Activated CD4-positive, alpha-beta memory T cell treated with anti-CD3 and anti-CD28 coated beads, Interleukin-2, amount 10 ng/mL, durations not matched to agents 7 days and 5 days (primary cell): ENCODE measurements at regions not wholly inside any gene's neighbourhood (a gene's known extent, or its start where the extent isn't known, plus 50 kb on each side); places are given as distances from the start of the nearest gene placed in this dataset.

ENCODE experiments used
- CTCF ChIA-PET: fragments of 350-600 bp; sonication (Branson Sonifier 250); formaldehyde crosslinking; loops from one replicate; lab custom pipeline; 2021; ENCODE audit warnings: antibody characterized with exemption, inconsistent platforms; lab: Charles Lee
- POLR2A ChIA-PET: fragments of 350-600 bp; sonication (Branson Sonifier 250); formaldehyde crosslinking; loops from one replicate; lab custom pipeline; 2021; ENCODE audit warnings: antibody characterized with exemption; lab: Charles Lee
- DNase-seq: peaks from one replicate; pipeline ENCODE4 v3.0.0-alpha.2; 2020
- H3K27ac Mint-ChIP-seq: one replicate; pipeline ENCODE4 v1.8.0; 2021; ENCODE audit warnings: mild to moderate bottlenecking, mixed read lengths
- H3K27me3 Mint-ChIP-seq: one replicate; pipeline ENCODE4 v1.8.0; 2021; ENCODE audit warnings: mixed read lengths
- H3K36me3 Mint-ChIP-seq: one replicate; pipeline ENCODE4 v1.8.0; 2021; ENCODE audit warnings: low read depth, mixed read lengths
- H3K4me1 Mint-ChIP-seq: one replicate; pipeline ENCODE4 v1.8.0; 2021; ENCODE audit warnings: mixed read lengths
- H3K4me3 Mint-ChIP-seq: one replicate; pipeline ENCODE4 v1.8.0; 2021; ENCODE audit warnings: mild to moderate bottlenecking, mixed read lengths
- H3K9me3 Mint-ChIP-seq: one replicate; pipeline ENCODE4 v1.8.0; 2021; ENCODE audit warnings: mixed read lengths

DNA sequence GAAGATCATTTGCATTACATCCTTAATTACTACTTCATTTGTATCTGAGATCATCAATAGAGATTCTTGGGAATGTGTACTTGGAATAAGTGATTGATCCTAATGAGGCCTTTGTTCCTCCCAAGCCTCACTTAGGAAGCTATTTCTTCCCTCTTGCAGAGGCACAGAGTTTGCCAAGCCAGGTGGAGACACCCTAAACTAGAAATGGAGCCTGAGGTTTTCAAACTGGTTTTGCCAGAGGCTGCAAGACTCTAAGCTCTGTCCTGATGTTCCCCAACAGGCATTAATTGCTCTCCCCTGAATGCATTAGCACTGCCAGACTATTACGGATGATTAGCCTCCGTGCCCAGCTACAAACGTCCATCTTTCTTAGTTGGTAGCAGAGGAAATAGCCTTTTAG is 125.2 kb upstream of the LGALSL start:
- H3K9me3 Mint-ChIP-seq: no peaks in the 10 kb centered on the region

GRCh38 chr2:64329848-64330247 is 124.1 kb upstream of the LGALSL start:
- peaks cover 7% of the 10 kb centered on the region for H3K27me3 Mint-ChIP-seq
- ChIA-PET CTCF (interaction anchor here (0.8 to 9.0 kb wide), 30 partner anchors 7 to 538 kb away, joined by 3 to 243 read pairs (median 6); partner anchors contain the start of genes AFTPH and SERTAD2), POLR2A (interaction anchor here (0.7 to 2.8 kb wide), 9 partner anchors 116 to 489 kb away, joined by 3 to 15 read pairs (median 3); partner anchors contain the start of gene AFTPH)
- H3K4me1 Mint-ChIP-seq: peaks cover 59% of the 10 kb centered on the region
- H3K9me3 Mint-ChIP-seq: no peaks in the 10 kb centered on the region
- H3K4me3 Mint-ChIP-seq: no peak overlapping the region
- no peak overlapping the region for H3K27ac Mint-ChIP-seq
- DNase-seq: no peak
- no peaks in the 10 kb centered on the region for H3K36me3 Mint-ChIP-seq

More for the DNA sequence above, 125.2 kb upstream of the LGALSL start:
- Mint-ChIP-seq H3K27me3 (peaks cover 8% of the 10 kb centered on the region), H3K4me1 (peaks cover 66% of the 10 kb centered on the region), H3K27ac (no peak overlapping the region), H3K4me3 (no peak overlapping the region), H3K36me3 (no peaks in the 10 kb centered on the region)
- no peak for DNase-seq
- POLR2A ChIA-PET: interaction anchor here (0.6 to 4.7 kb wide), 7 partner anchors 113 to 488 kb away, joined by 3 to 57 read pairs (median 15); partner anchors contain the start of gene AFTPH
- CTCF ChIA-PET: interaction anchor here (0.5 to 9.0 kb wide), 22 partner anchors 10 to 636 kb away, joined by 3 to 243 read pairs (median 5); partner anchors contain the start of gene UGP2

GRCh38 chr2:64330281-64331113 is 123.5 kb upstream of the LGALSL start:
- Mint-ChIP-seq H3K36me3 (no peaks in the 10 kb centered on the region), H3K9me3 (no peaks in the 10 kb centered on the region), H3K4me1 (peaks cover 52% of the 10 kb centered on the region), H3K27me3 (peaks cover 5% of the 10 kb centered on the region), H3K4me3 (no peak overlapping the region), H3K27ac (no peak overlapping the region)
- ChIA-PET CTCF (interaction anchor here (0.7 to 9.0 kb wide), 72 partner anchors 8 to 547 kb away, joined by 3 to 243 read pairs (median 4); partner anchors contain the start of genes AFTPH, LGALSL and SERTAD2), POLR2A (interaction anchor here (0.7 to 2.8 kb wide), 13 partner anchors 116 to 742 kb away, joined by 3 to 15 read pairs (median 4); partner anchors contain the start of genes AFTPH, MDH1 and WDPCP)
- peak; percentile 80 for DNase-seq

DNA sequence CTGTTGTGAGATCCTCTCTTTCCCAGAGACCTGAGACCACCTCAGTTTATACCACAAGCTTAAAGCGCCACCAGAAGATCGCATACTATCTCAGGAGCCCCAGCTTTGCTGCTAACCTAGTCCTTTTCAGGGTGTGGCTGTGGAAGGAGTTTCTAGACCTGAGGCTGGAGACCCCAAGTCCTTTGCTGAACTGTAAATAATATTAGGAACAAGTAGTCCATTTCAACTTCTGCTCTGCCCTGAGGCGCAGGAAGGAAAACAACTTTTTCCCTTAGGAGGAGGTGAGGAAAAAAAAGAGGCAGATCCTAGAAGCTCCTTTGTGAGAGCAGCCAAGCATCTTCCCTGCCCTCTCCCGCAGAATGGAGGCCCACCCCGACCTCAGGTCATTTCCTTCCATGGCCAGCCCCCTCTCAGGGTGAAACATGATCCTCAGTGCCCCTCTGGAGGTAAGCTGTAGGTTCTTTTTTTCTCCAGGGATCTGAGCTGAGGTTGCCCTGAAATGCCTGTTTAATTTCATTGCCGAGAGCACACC is 122.8 kb upstream of the LGALSL start:
- Mint-ChIP-seq H3K27me3 (peaks cover 5% of the 10 kb centered on the region), H3K27ac (no peak overlapping the region), H3K36me3 (no peaks in the 10 kb centered on the region), H3K9me3 (no peaks in the 10 kb centered on the region), H3K4me3 (no peak overlapping the region), H3K4me1 (peaks cover 45% of the 10 kb centered on the region)
- CTCF ChIA-PET: interaction anchor here (0.7 to 9.0 kb wide), 67 partner anchors 8 to 546 kb away, joined by 3 to 243 read pairs (median 4); partner anchors contain the start of genes AFTPH, LGALSL and SERTAD2
- POLR2A ChIA-PET: interaction anchor here (0.7 to 2.8 kb wide), 11 partner anchors 117 to 742 kb away, joined by 3 to 15 read pairs (median 4); partner anchors contain the start of genes AFTPH, MDH1 and WDPCP
- no peak for DNase-seq

DNA sequence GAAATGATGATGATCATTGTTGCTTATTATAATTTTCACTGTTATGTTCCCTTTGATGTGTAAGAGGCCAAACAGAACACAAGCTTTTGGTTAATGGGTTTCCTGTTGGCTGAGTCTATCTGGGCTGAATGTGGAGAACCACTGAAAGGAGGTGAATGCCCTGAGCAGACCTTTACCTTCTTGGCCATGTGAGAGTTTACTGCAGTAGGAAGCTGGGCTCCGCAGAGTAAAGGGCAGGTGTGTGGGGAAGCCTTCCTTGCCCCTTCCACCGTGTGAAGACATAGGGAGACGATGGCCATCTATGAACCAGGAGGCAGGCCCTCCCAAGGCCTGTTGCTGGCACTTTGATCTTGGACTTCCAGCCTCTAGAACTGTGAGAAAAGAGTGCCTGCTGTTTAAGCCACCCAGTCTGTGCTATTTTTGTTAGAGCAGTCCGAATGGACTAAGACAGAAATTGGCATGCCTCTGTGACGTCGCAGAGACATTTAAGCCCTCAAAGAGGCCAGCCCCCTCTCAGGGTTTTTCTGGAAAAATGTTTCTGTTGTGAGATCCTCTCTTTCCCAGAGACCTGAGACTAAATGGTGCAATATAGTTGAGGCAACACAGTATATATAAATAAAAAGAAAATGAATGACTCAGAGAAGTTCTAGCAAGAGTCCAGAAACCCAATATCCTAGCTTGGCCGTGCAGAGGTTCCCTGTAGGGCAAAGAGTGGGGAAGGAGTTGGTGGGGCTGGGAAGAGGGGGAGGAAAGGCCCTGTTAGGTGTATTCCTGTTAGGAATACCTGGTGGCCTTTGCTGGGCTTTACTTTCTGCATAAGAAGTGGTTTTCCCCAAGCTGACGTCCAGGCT is 121.9 kb upstream of the LGALSL start:
- Mint-ChIP-seq H3K27ac (no peak overlapping the region), H3K4me1 (peaks cover 36% of the 10 kb centered on the region), H3K36me3 (no peaks in the 10 kb centered on the region), H3K27me3 (peaks cover 5% of the 10 kb centered on the region), H3K4me3 (no peak overlapping the region), H3K9me3 (no peaks in the 10 kb centered on the region)
- ChIA-PET POLR2A (interaction anchor here (1.6 to 2.8 kb wide), 5 partner anchors 120 to 282 kb away, joined by 4 to 15 read pairs (median 9); partner anchors contain the start of gene AFTPH), CTCF (interaction anchor here (1.2 to 9.0 kb wide), 32 partner anchors 7 to 546 kb away, joined by 3 to 243 read pairs (median 7); partner anchors contain the start of genes AFTPH and LGALSL)
- no peak for DNase-seq

DNA sequence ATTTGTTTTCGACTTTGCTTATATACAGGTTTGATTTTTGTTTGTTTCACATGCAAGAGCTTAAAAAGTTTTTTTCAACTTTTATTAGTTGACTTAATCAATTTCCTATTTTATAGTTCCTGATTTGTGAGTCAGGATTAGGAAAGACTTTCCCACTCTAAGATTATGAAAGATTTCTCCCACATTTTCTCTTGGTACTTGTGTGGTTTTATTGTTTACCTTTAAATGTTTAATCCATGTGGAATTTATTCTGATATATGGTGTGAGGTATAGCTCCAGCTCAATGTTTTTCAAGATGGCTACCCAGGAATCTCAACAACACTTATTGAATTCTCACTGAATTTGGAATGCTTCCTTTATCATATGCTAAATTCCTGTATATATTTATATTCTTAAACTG is 117.8 kb upstream of the LGALSL start:
- DNase-seq: no peak
- H3K36me3 Mint-ChIP-seq: no peaks in the 10 kb centered on the region
- peaks cover 2% of the 10 kb centered on the region for H3K27me3 Mint-ChIP-seq
- POLR2A ChIA-PET: no interaction called here
- CTCF ChIA-PET: no interaction called here
- no peak overlapping the region for H3K4me3 Mint-ChIP-seq
- H3K4me1 Mint-ChIP-seq: peaks cover 10% of the 10 kb centered on the region
- H3K27ac Mint-ChIP-seq: no peak overlapping the region
- H3K9me3 Mint-ChIP-seq: no peaks in the 10 kb centered on the region

GRCh38 chr2:64337314-64337713 is 116.6 kb upstream of the LGALSL start:
- POLR2A ChIA-PET: no interaction called here
- no peaks in the 10 kb centered on the region for H3K9me3 Mint-ChIP-seq
- no peak overlapping the region for H3K4me3 Mint-ChIP-seq
- peaks cover 2% of the 10 kb centered on the region for H3K27me3 Mint-ChIP-seq
- H3K36me3 Mint-ChIP-seq: no peaks in the 10 kb centered on the region
- CTCF ChIA-PET: no interaction called here
- no peak overlapping the region for H3K27ac Mint-ChIP-seq
- no peak for DNase-seq
- peaks cover 4% of the 10 kb centered on the region for H3K4me1 Mint-ChIP-seq

DNA sequence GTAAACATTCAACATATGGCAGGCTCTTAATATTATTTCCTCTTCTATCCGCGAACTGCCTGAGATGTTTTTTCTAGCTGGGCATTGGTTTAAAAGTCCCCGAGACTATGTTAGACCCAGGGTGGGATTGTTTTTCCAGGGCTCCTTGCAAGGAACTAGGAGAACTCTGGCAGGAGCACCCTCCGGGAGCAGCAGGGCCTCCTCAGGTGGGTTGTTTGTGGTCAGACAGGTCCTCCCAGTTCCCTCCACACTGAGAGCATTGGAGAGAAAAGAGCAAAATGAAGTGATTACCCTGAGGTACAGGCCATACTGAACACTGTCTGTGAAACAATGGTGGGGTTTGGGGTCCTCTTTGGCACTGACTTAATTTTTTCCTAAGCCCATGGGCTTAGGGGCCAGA is 115.9 kb upstream of the LGALSL start:
- peaks cover 4% of the 10 kb centered on the region for H3K4me1 Mint-ChIP-seq
- no peak for DNase-seq
- no peak overlapping the region for H3K27ac Mint-ChIP-seq
- CTCF ChIA-PET: interaction anchor here (0.5 kb wide), 1 partner anchor 233 kb away, joined by 5 read pairs; no protein-coding TSS in a partner anchor
- no peaks in the 10 kb centered on the region for H3K9me3 Mint-ChIP-seq
- no peak overlapping the region for H3K4me3 Mint-ChIP-seq
- H3K36me3 Mint-ChIP-seq: no peaks in the 10 kb centered on the region
- H3K27me3 Mint-ChIP-seq: peaks cover 2% of the 10 kb centered on the region
- POLR2A ChIA-PET: no interaction called here

GRCh38 chr2:64338910-64339500 is 115.0 kb upstream of the LGALSL start:
- no peaks in the 10 kb centered on the region for H3K36me3 Mint-ChIP-seq
- H3K4me1 Mint-ChIP-seq: peaks cover 4% of the 10 kb centered on the region
- DNase-seq: no peak
- ChIA-PET CTCF (interaction anchor here (1.5 to 1.6 kb wide), 2 partner anchors 8 to 10 kb away, joined by 3 to 5 read pairs; no protein-coding TSS in a partner anchor), POLR2A (no interaction called here)
- no peaks in the 10 kb centered on the region for H3K9me3 Mint-ChIP-seq
- H3K27ac Mint-ChIP-seq: no peak overlapping the region
- peaks cover 2% of the 10 kb centered on the region for H3K27me3 Mint-ChIP-seq
- no peak overlapping the region for H3K4me3 Mint-ChIP-seq

- Mint-ChIP-seq H3K9me3 (no peaks in the 10 kb centered on the region), H3K27ac (no peak overlapping the region), H3K4me1 (peaks cover 4% of the 10 kb centered on the region), H3K36me3 (no peaks in the 10 kb centered on the region), H3K4me3 (no peak overlapping the region), H3K27me3 (peaks cover 6% of the 10 kb centered on the region)
- POLR2A ChIA-PET: interaction anchor here (1.0 kb wide), 1 partner anchor 747 kb away, joined by 3 read pairs; no protein-coding TSS in a partner anchor
- CTCF ChIA-PET: interaction anchor here (1.7 kb wide), 1 partner anchor 9 kb away, joined by 4 read pairs; no protein-coding TSS in a partner anchor
- DNase-seq: no peak
Observed at GRCh38 chr2:64341461-64341860, 112.5 kb upstream of the LGALSL start.

DNA sequence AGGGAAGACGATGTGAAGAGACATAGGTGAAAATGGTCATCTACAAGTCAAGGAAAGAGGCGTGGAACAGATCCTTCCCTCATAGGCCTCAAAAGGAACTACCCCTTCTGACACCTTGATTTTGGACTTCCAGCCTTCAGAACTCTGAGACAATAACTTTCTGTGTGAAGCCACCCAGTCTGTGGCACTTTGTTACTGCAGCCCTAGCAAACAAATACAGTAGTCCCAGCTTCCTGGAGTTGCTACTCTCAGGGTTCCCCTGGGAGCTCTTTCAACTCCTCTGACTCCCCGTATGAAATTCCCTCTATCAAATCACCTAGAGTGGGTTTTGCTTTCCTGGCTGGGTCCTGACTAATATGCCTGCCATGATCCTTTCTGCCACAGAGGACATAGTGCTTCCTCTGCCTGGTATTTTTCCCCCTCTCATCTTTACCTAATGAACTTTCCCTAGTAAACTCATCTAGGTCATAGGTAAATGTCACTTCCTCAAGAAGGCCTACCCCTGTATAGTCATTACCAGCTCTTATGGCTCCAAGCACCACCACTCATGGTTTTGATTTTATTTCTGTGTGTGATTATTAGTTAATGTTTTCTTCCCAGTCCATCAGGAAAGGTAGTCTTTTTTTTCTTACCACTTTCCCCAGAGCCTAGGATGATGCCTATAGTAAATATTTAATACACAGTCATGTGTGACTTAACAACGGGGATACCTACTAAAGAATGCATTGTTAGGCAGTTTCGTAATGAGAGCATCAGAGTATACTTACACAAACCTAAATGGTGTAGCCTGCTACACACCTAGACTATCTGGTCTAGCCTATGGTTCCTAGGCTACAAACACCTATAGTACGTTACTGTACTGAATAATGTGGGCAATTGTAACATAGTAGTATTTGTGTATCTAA is 111.5 kb upstream of the LGALSL start:
- Mint-ChIP-seq H3K27ac (no peak overlapping the region), H3K36me3 (no peaks in the 10 kb centered on the region), H3K4me1 (peaks cover 4% of the 10 kb centered on the region), H3K27me3 (peaks cover 6% of the 10 kb centered on the region), H3K9me3 (no peaks in the 10 kb centered on the region), H3K4me3 (no peak overlapping the region)
- ChIA-PET POLR2A (no interaction called here), CTCF (interaction anchor here (0.7 kb wide), 1 partner anchor 12 kb away, joined by 3 read pairs; no protein-coding TSS in a partner anchor)
- DNase-seq: no peak
